Gastroesophageal sphincter (tissue), 3 donors: ENCODE measurements at regions not wholly inside any gene's neighbourhood (a gene's known extent, or its start where the extent isn't known, plus 50 kb on each side); places are given as distances from the start of the nearest gene placed in this dataset.

Experiments used
- POLR2A ChIP-seq, 2 donors: fragments of 450-650 bp; IDR thresholded peaks; one replicate each; pipeline ENCODE4 v1.6.1; 2017; ENCODE audit warnings: antibody characterized with exemption in 2 of 2, mild to moderate bottlenecking in 2 of 2, moderate library complexity in 1 of 2
- TF ChIP-seq, protein P1 (sequence below), 4 experiments: fragments of 200-600 bp in 2 of 4; fragments of 450-650 bp in 2 of 4; sonication (generic) in 1 of 4; IDR thresholded peaks; one replicate each; pipeline ENCODE4 v1.5.1; 2017 to 2019; ENCODE audit warnings: antibody characterized with exemption in 4 of 4, mild to moderate bottlenecking in 2 of 4, moderate library complexity in 2 of 4

DNA sequence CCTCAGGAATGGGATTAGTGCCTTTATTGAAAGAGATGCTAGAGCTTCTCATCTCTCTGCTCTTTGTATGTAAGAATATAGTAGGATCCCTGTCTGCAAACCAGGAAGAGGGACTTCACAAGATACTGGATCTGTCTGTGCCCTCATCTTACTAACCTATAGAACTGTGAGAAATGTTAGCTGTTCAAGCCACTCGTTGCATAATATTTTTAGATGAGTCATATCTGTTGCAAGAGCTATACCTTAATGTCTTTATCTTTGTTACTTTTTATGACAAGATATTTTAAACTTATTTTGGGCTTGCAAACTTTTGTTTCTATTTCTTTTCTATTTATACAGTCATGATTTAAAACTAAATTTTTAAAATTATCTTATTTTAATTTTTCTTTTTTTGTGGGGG lies 1296.8 kb upstream of the CDH6 start:
- TF ChIP-seq, protein P1, sequence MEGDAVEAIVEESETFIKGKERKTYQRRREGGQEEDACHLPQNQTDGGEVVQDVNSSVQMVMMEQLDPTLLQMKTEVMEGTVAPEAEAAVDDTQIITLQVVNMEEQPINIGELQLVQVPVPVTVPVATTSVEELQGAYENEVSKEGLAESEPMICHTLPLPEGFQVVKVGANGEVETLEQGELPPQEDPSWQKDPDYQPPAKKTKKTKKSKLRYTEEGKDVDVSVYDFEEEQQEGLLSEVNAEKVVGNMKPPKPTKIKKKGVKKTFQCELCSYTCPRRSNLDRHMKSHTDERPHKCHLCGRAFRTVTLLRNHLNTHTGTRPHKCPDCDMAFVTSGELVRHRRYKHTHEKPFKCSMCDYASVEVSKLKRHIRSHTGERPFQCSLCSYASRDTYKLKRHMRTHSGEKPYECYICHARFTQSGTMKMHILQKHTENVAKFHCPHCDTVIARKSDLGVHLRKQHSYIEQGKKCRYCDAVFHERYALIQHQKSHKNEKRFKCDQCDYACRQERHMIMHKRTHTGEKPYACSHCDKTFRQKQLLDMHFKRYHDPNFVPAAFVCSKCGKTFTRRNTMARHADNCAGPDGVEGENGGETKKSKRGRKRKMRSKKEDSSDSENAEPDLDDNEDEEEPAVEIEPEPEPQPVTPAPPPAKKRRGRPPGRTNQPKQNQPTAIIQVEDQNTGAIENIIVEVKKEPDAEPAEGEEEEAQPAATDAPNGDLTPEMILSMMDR (IDR thresholded peaks at IDR 0.05): no peak
- no peak for TF ChIP-seq POLR2A (IDR thresholded peaks at IDR 0.05)
